GM19023 (cell line): ENCODE measurements at regions not wholly inside any gene's neighbourhood (a gene's known extent, or its start where the extent isn't known, plus 50 kb on each side); places are given as distances from the start of the nearest gene placed in this dataset.
"Not testable (repeated sequence)": the region's sequence is repeated elsewhere in the genome, so short reads cannot be mapped to it uniquely, and the experiment has no call there.

ENCODE experiments used
- ATAC-seq: cut with Tn5 transposase; IDR thresholded peaks from one replicate; pipeline ENCODE4 v1.9.1; 2021; ENCODE audit warnings: mild to moderate bottlenecking, moderate library complexity; ENCODE audit not compliant: unreplicated experiment

GRCh38 chr21:27979446-27979845 lies 1012.6 kb upstream of the ADAMTS5 start:
- ATAC-seq: not testable (repeated sequence)

GRCh38 chr21:27975514-27975913 lies 1008.6 kb upstream of the ADAMTS5 start:
- ATAC-seq: no peak

- ATAC-seq: not testable (repeated sequence)
Measured at GRCh38 chr21:27974152-27974551, 1007.3 kb upstream of the ADAMTS5 start.

GRCh38 chr21:27968240-27968639 lies 1001.4 kb upstream of the ADAMTS5 start:
- ATAC-seq: not testable (repeated sequence)

GRCh38 chr21:27954543-27955165 lies 987.8 kb upstream of the ADAMTS5 start:
- ATAC-seq: no peak

- no peak for ATAC-seq
Measured at GRCh38 chr21:27953340-27954045, 986.6 kb upstream of the ADAMTS5 start.

GRCh38 chr21:27949093-27949492 lies 982.2 kb upstream of the ADAMTS5 start:
- not testable (repeated sequence) for ATAC-seq

- ATAC-seq: not testable (repeated sequence)
Measured at GRCh38 chr21:27930108-27930767, 963.4 kb upstream of the ADAMTS5 start.

GRCh38 chr21:27929179-27929578 lies 962.3 kb upstream of the ADAMTS5 start:
- not testable (repeated sequence) for ATAC-seq

- ATAC-seq: not testable (repeated sequence)
Measured at GRCh38 chr21:27928534-27929115, 961.7 kb upstream of the ADAMTS5 start.

GRCh38 chr21:27921421-27921820 lies 954.5 kb upstream of the ADAMTS5 start:
- ATAC-seq: not testable (repeated sequence)

GRCh38 chr21:27917966-27918365 lies 951.1 kb upstream of the ADAMTS5 start:
- ATAC-seq: not testable (repeated sequence)

GRCh38 chr21:27916326-27916725 lies 949.4 kb upstream of the ADAMTS5 start:
- not testable (repeated sequence) for ATAC-seq

GRCh38 chr21:27912133-27912532 lies 945.2 kb upstream of the ADAMTS5 start:
- not testable (repeated sequence) for ATAC-seq

- ATAC-seq: not testable (repeated sequence)
Measured at GRCh38 chr21:27909487-27909886, 942.6 kb upstream of the ADAMTS5 start.

- ATAC-seq: not testable (repeated sequence)
Measured at GRCh38 chr21:27908816-27909215, 941.9 kb upstream of the ADAMTS5 start.

GRCh38 chr21:27902904-27903303 lies 936.0 kb upstream of the ADAMTS5 start:
- ATAC-seq: not testable (repeated sequence)

- ATAC-seq: not testable (repeated sequence)
Measured at GRCh38 chr21:27893619-27894018, 926.7 kb upstream of the ADAMTS5 start.

GRCh38 chr21:27891495-27891894 lies 924.6 kb upstream of the ADAMTS5 start:
- not testable (repeated sequence) for ATAC-seq

GRCh38 chr21:27887808-27888455 lies 921.0 kb upstream of the ADAMTS5 start:
- not testable (repeated sequence) for ATAC-seq

GRCh38 chr21:27885296-27885711 lies 918.4 kb upstream of the ADAMTS5 start:
- ATAC-seq: no peak
